Activated CD4-positive, alpha-beta T cell treated with anti-CD3 and anti-CD28 coated beads, Interleukin-2, Interleukin-6, amounts not matched to agents 100 ng/mL and 50 ng/mL, durations not matched to agents 16 hours and 8 hours (primary cell): ENCODE measurements at regions not wholly inside any gene's neighbourhood (a gene's known extent, or its start where the extent isn't known, plus 50 kb on each side); places are given as distances from the start of the nearest gene placed in this dataset.
"Not testable (repeated sequence)": the region's sequence is repeated elsewhere in the genome, so short reads cannot be mapped to it uniquely, and the experiment has no call there.

Experiments used
- DNase-seq: peaks from one replicate; pipeline ENCODE4 v3.0.0-alpha.2; 2020

GRCh38 chr13:68784275-68784674, 1323.4 kb upstream of the ATXN8OS start:
- no peak for DNase-seq

- DNase-seq = no peak
These were observed 1348.0 kb upstream of the ATXN8OS start for GRCh38 chr13:68759617-68760016.

GRCh38 chr13:68749796-68750195, 1357.8 kb upstream of the ATXN8OS start:
- no peak for DNase-seq

- no peak for DNase-seq
These were observed 1359.6 kb upstream of the ATXN8OS start for GRCh38 chr13:68748038-68748437.

GRCh38 chr13:68745502-68745901, 1362.1 kb upstream of the ATXN8OS start:
- DNase-seq = no peak

- no peak for DNase-seq
These were observed 1370.7 kb upstream of the ATXN8OS start for GRCh38 chr13:68736961-68737360.

- DNase-seq = no peak
These were observed 1379.8 kb upstream of the ATXN8OS start for GRCh38 chr13:68727798-68728197.

- no peak for DNase-seq
These were observed 1380.5 kb upstream of the ATXN8OS start for GRCh38 chr13:68727165-68727564.

GRCh38 chr13:68719815-68720214, 1387.8 kb upstream of the ATXN8OS start:
- DNase-seq = no peak

GRCh38 chr13:68715651-68716050, 1392.0 kb upstream of the ATXN8OS start:
- no peak for DNase-seq

GRCh38 chr13:68714292-68714691, 1393.3 kb upstream of the ATXN8OS start:
- DNase-seq = no peak

GRCh38 chr13:68713394-68713793, 1394.2 kb upstream of the ATXN8OS start:
- DNase-seq = no peak

- no peak for DNase-seq
These were observed 1399.2 kb upstream of the ATXN8OS start for GRCh38 chr13:68708336-68708908.

GRCh38 chr13:68706044-68706443, 1401.6 kb upstream of the ATXN8OS start:
- DNase-seq = not testable (repeated sequence)

GRCh38 chr13:68697551-68697950, 1410.1 kb upstream of the ATXN8OS start:
- DNase-seq = no peak

- DNase-seq = no peak
These were observed 1410.7 kb upstream of the ATXN8OS start for GRCh38 chr13:68696907-68697306.

- no peak for DNase-seq
These were observed 1415.6 kb upstream of the ATXN8OS start for GRCh38 chr13:68692049-68692448.

GRCh38 chr13:68690567-68690966, 1417.1 kb upstream of the ATXN8OS start:
- DNase-seq = no peak

GRCh38 chr13:68676513-68677115, 1431.0 kb upstream of the ATXN8OS start:
- no peak for DNase-seq

GRCh38 chr13:68675209-68675608, 1432.4 kb upstream of the ATXN8OS start:
- DNase-seq = no peak

- DNase-seq = no peak
These were observed 1437.7 kb upstream of the PCDH9 start for GRCh38 chr13:68667863-68668262.

GRCh38 chr13:68666774-68667397, 1436.8 kb upstream of the PCDH9 start:
- DNase-seq = no peak

- DNase-seq = no peak
These were observed 1415.7 kb upstream of the PCDH9 start for GRCh38 chr13:68645814-68646213.

GRCh38 chr13:68644611-68645010, 1414.5 kb upstream of the PCDH9 start:
- no peak for DNase-seq

GRCh38 chr13:68636784-68637183, 1406.6 kb upstream of the PCDH9 start:
- DNase-seq = no peak
